ENCODE measurements at regions not wholly inside any gene's neighbourhood (a gene's known extent, or its start where the extent isn't known, plus 50 kb on each side); places are given as distances from the start of the nearest gene placed in this dataset.

DNA sequence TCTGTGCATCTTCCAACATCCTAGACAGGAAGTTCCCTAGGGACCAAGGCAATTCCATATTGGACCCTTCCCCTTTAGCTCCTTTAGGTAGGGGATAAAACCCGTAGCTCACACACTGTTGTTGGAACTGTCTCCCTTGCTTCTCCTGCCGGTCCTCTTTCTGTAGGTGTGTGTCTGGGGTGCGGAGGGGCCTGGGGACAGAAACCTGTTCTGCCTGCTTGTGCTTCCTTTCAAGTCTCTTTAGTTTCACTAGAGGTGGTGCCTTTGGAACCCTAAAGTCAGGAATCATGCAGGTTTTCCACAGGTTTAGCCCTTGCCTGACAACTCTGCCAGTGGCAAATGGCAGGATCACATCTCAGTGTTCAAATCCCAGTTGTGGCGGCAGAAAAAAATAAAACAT, 74.6 kb upstream of the PTGFRN start:
- no peak for TF ChIP-seq CTCF (IDR thresholded peaks at IDR 0.05; ENCODE audit: insufficient read depth, low read depth, low read length, missing control alignments)
- H3K4me3 ChIP-seq (ENCODE audit: low read length) = no peak overlapping the region
- peak; percentile 24 for DNase-seq (ENCODE audit: low read depth)

- DNase-seq (ENCODE audit: low read depth) = peak; percentile 34
- TF ChIP-seq CTCF (IDR thresholded peaks at IDR 0.05; ENCODE audit: insufficient read depth, low read depth, low read length, missing control alignments) = no peak
- no peak overlapping the region for H3K4me3 ChIP-seq (ENCODE audit: low read length)
These were observed 73.6 kb upstream of the PTGFRN start for GRCh38 chr1:116836099-116836498.

- no peak overlapping the region for H3K4me3 ChIP-seq (ENCODE audit: low read length)
- no peak for DNase-seq (ENCODE audit: low read depth)
- TF ChIP-seq CTCF (IDR thresholded peaks at IDR 0.05; ENCODE audit: insufficient read depth, low read depth, low read length, missing control alignments) = no peak
These were observed 68.0 kb upstream of the PTGFRN start for GRCh38 chr1:116841569-116842344.

DNA sequence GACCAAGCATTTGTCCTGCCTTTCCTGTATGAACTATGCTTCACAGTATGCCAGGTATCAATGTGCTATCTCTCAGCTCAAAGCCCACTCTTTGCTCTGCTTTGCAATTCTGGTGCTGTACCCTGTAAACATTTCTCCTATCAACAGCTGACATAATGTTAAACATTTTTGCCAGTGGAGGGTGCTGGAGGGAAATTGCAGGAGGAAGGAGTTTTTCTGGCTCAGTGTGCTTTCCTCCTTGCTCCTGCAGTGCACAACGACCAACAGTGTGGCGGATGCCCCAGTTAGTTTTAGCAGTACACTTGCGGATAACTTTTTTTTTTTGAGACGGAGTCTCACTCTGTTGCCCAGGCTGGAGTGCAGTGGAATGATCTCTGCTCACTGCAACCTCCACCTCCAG, 67.1 kb upstream of the PTGFRN start:
- DNase-seq (ENCODE audit: low read depth) = peak; percentile 29
- TF ChIP-seq CTCF (IDR thresholded peaks at IDR 0.05; ENCODE audit: insufficient read depth, low read depth, low read length, missing control alignments) = peak; percentile 19

GRCh38 chr1:116844775-116845174, 64.9 kb upstream of the PTGFRN start:
- DNase-seq (ENCODE audit: low read depth) = no peak
- H3K4me3 ChIP-seq (ENCODE audit: low read length) = no peak overlapping the region
- no peak for TF ChIP-seq CTCF (IDR thresholded peaks at IDR 0.05; ENCODE audit: insufficient read depth, low read depth, low read length, missing control alignments)

More for the DNA sequence above, 67.1 kb upstream of the PTGFRN start:
- H3K4me3 ChIP-seq (ENCODE audit: low read length) = no peak overlapping the region

DNA sequence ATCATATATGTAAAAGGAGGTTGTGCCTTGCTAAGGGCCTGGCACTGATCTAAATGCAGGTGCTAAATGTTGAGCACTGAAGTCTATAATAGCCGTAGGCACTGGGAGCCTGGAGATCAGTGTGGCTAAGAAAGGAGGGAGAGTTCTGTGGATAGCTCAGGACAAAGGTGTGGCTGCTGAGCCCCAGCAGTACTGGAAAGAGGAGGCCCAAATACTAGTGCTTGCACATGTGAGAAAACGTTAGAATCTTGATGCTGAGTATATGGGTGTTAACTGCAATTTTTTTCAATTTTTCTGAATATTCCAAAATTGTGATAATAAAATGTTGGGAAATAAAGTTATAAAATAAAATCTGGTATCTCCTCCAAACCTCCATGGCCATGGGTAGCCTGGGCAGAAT, 62.5 kb upstream of the PTGFRN start:
- TF ChIP-seq CTCF (IDR thresholded peaks at IDR 0.05; ENCODE audit: insufficient read depth, low read depth, low read length, missing control alignments) = no peak
- no peak overlapping the region for H3K4me3 ChIP-seq (ENCODE audit: low read length)
- no peak for DNase-seq (ENCODE audit: low read depth)

Measured in epithelial cell of esophagus (primary cell).